Left lung (tissue), 4 donors: ENCODE measurements at regions not wholly inside any gene's neighbourhood (a gene's known extent, or its start where the extent isn't known, plus 50 kb on each side); places are given as distances from the start of the nearest gene placed in this dataset.

Source experiments
- ATAC-seq: fragments of 200-7000 bp; cut with Tn5 transposase; one replicate; pipeline ENCODE4 v1.9.1; 2020; ENCODE audit warnings: moderate library complexity
- DNase-seq, 4 donors: peaks; one replicate each; pipeline ENCODE4 v3.0.0-alpha.2; 2013 to 2020
- H3K27ac ChIP-seq, 2 donors: fragments of 200-600 bp; sonication (generic) in 1 of 2; one replicate each; pipeline versions ENCODE4 v1.5.0 to v1.8.0; 2020 to 2021
- H3K27me3 ChIP-seq, 2 donors: fragments of 200-600 bp; sonication (generic) in 1 of 2; one replicate each; pipeline versions ENCODE4 v1.5.0 to v1.8.0; 2020 to 2021
- H3K36me3 ChIP-seq, 2 donors: fragments of 200-600 bp; sonication (generic) in 1 of 2; one replicate each; pipeline versions ENCODE4 v1.5.0 to v1.8.0; 2020 to 2021
- H3K4me1 ChIP-seq, 2 donors: fragments of 200-600 bp; one replicate each; pipeline ENCODE4 v1.8.0; 2021
- H3K4me3 ChIP-seq, 2 donors: fragments of 200-600 bp; sonication (generic) in 1 of 2; one replicate each; pipeline versions ENCODE4 v1.5.0 to v1.8.0; 2020 to 2021; ENCODE audit warnings: mild to moderate bottlenecking in 1 of 2
- H3K9me3 ChIP-seq, 2 donors: fragments of 200-600 bp; sonication (generic) in 1 of 2; one replicate each; pipeline versions ENCODE4 v1.5.0 to v1.8.0; 2020 to 2021
- intact Hi-C, 2 donors: fragments of 100-400 bp; cut with DNase I; formaldehyde crosslinking; loops; one replicate each; pipeline versions ENCODE4 v1.11.2 to v1.14.2; 2022
- TF ChIP-seq, protein P1 (sequence below), 2 donors: fragments of 200-600 bp; sonication (generic) in 1 of 2; IDR thresholded peaks; one replicate each; pipeline versions ENCODE4 v1.5.0 to v1.8.0; 2021; ENCODE audit warnings: antibody characterized with exemption in 2 of 2
- donor health status: DM: no; HTN: yes; CAD: no.
- donor health status: DM: no; HTN: no; CAD: no.

DNA sequence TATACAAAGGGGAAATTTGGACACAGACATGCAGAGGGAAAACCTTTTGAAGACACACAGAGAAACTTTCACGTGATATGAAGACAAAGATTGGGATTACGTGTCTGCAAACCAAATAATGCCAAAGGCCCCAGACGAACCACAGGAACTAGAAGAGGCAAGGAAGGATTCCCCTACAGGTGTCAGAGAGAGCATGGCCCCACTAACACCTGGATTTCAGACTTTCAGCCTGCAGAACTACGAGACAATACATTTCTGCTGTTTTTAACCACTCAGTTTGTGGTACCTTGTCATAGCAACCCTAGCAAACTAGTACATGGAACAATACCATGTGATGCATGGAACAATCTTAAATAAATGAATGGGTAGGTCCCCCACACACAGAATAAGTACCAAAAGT lies 341.0 kb downstream of the HDGFL1 start:
- TF ChIP-seq, protein P1, sequence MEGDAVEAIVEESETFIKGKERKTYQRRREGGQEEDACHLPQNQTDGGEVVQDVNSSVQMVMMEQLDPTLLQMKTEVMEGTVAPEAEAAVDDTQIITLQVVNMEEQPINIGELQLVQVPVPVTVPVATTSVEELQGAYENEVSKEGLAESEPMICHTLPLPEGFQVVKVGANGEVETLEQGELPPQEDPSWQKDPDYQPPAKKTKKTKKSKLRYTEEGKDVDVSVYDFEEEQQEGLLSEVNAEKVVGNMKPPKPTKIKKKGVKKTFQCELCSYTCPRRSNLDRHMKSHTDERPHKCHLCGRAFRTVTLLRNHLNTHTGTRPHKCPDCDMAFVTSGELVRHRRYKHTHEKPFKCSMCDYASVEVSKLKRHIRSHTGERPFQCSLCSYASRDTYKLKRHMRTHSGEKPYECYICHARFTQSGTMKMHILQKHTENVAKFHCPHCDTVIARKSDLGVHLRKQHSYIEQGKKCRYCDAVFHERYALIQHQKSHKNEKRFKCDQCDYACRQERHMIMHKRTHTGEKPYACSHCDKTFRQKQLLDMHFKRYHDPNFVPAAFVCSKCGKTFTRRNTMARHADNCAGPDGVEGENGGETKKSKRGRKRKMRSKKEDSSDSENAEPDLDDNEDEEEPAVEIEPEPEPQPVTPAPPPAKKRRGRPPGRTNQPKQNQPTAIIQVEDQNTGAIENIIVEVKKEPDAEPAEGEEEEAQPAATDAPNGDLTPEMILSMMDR (IDR thresholded peaks at IDR 0.05), result no peak
- H3K27ac ChIP-seq, result no peak overlapping the region
- H3K4me1 ChIP-seq, result no peaks in the 10 kb centered on the region
- intact Hi-C loops, result no loop called here
- no peaks in the 10 kb centered on the region for H3K9me3 ChIP-seq
- ATAC-seq (no peak), DNase-seq (no peak)
- H3K27me3 ChIP-seq, result no peaks in the 10 kb centered on the region
- no peaks in the 10 kb centered on the region for H3K36me3 ChIP-seq
- no peak overlapping the region for H3K4me3 ChIP-seq

DNA sequence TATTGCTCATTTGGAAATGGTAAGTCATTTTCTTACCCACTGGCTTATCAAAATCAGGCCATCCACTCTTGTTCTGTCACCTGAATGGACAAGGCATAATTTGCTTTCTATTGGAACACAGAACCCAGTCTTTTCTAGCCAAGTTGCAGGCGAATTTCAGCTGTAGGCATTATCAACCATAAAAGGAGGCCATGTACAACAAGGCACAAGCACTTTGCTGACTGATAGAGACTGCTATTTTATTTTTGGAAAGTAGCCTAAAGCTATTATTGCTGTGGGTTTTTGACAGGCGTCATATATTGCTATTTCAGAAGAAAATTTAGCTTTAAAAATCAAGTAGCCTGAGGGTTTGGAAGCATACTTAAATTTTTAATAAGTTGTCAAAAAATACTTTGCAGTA lies 344.2 kb downstream of the HDGFL1 start:
- DNase-seq, result no peak
- Histone ChIP-seq H3K36me3 (no peaks in the 10 kb centered on the region), H3K4me1 (no peaks in the 10 kb centered on the region), H3K27me3 (no peaks in the 10 kb centered on the region), H3K9me3 (no peaks in the 10 kb centered on the region), H3K27ac (no peak overlapping the region), H3K4me3 (no peak overlapping the region)
- TF ChIP-seq, protein P1 (IDR thresholded peaks at IDR 0.05), result no peak
- intact Hi-C loops, result no loop called here
- ATAC-seq, result no peak

DNA sequence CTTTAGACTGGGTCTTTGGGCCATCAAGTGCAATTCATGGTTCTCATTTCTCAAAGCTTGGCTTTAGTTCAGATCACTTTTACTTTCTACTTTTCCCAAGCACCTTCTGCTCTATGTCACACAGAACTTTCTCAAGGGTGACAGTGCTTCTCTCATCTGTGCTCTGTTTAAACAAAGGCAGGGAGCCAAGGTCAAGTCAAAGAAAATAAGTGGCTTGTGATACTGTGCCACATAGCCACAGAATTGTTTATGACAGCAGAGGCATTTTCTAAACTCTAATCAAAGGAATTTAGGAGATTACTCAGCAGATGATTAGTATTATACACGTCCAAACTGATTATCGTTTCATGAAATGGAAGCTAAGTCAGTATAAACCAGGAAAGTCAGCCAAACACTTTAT lies 348.0 kb downstream of the HDGFL1 start:
- no peaks in the 10 kb centered on the region for H3K36me3 ChIP-seq
- no peak overlapping the region for H3K27ac ChIP-seq
- ATAC-seq (no peak), DNase-seq (no peak)
- no peaks in the 10 kb centered on the region for H3K9me3 ChIP-seq
- no peaks in the 10 kb centered on the region for H3K4me1 ChIP-seq
- no peak overlapping the region for H3K4me3 ChIP-seq
- TF ChIP-seq, protein P1 (IDR thresholded peaks at IDR 0.05), result no peak
- no peaks in the 10 kb centered on the region for H3K27me3 ChIP-seq
- intact Hi-C loops, result no loop called here

DNA sequence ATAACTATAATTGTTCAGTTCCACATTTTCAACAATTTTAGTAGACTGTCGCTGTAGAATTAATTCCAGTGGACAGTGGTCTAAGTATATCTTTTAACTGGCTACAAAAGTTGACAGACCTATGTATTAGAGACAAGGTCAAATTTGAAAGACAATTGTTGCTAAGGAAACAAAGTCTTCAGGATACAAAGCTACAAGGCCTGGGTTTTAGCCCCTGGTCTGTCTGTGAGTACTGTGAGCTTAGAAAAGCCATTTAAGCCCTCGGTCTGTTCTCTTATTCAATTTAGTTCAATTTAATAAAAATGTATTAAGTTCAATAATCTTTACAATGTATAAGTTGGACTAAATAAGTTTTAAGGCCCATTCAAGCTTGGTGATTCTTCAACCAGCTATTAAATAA lies 352.5 kb downstream of the HDGFL1 start:
- Histone ChIP-seq H3K4me3 (no peak overlapping the region), H3K4me1 (no peaks in the 10 kb centered on the region), H3K27me3 (no peaks in the 10 kb centered on the region), H3K27ac (no peak overlapping the region), H3K9me3 (no peaks in the 10 kb centered on the region), H3K36me3 (no peaks in the 10 kb centered on the region)
- intact Hi-C loops, result no loop called here
- no peak for ATAC-seq
- no peak for DNase-seq
- TF ChIP-seq, protein P1 (IDR thresholded peaks at IDR 0.05), result no peak

DNA sequence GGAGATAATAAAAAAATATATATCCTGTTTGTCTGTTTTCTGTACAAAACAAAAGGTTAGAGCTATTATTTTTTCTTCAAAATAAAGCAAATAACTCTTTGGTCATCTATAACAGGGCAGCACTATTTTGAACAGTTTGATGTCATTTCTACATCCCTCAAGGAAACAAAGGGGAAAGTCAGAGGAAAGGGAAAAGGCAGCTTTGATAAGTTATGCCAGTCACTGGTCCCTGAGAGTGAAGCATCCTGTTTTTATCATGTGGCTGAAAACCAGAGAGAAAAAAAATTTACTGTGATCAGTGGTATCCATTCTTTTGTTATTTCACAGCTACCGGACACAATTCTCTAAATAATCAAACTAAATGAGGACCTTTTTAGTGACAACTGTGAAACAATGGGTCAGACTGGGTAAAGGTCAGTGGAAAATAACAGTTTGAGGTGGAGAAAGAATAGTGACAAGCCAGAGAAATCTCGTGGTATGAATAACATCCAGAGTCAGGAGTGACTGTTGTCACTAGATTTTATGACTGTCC lies 356.0 kb downstream of the HDGFL1 start:
- no peak for DNase-seq
- no peaks in the 10 kb centered on the region for H3K4me1 ChIP-seq
- intact Hi-C loops, result no loop called here
- ATAC-seq, result no peak
- no peaks in the 10 kb centered on the region for H3K36me3 ChIP-seq
- TF ChIP-seq, protein P1 (IDR thresholded peaks at IDR 0.05), result no peak
- H3K27ac ChIP-seq, result no peak overlapping the region
- H3K9me3 ChIP-seq, result no peaks in the 10 kb centered on the region
- no peaks in the 10 kb centered on the region for H3K27me3 ChIP-seq
- H3K4me3 ChIP-seq, result no peak overlapping the region
